EL (cell line): ENCODE measurements at regions not wholly inside any gene's neighbourhood (a gene's known extent, or its start where the extent isn't known, plus 50 kb on each side); places are given as distances from the start of the nearest gene placed in this dataset.
"Not testable (repeated sequence)": the region's sequence is repeated elsewhere in the genome, so short reads cannot be mapped to it uniquely, and the experiment has no call there.

Experiments used
- DNase-seq: peaks from one replicate; pipeline ENCODE4 v3.0.0-alpha.2; 2016

DNA sequence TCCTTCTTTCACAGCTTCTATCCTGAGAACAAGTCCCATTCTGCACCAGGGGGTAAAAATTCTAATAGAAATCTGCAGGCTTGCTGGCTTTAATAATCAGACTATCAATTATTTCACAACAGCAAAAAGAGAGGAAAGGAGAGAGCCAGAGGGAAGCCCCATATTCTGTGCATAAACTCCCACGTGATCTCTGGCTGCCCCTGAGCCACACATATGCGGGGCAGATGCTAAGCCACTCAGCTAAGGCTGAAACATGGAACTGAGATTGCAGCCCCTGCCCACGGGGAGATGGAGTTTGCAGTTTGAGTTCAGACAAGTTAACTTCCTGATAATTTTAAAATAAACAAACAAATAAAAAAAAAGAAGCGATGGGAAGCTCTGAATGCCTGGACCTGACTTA lies 254.4 kb upstream of the CCDC196 start:
- no peak for DNase-seq

DNA sequence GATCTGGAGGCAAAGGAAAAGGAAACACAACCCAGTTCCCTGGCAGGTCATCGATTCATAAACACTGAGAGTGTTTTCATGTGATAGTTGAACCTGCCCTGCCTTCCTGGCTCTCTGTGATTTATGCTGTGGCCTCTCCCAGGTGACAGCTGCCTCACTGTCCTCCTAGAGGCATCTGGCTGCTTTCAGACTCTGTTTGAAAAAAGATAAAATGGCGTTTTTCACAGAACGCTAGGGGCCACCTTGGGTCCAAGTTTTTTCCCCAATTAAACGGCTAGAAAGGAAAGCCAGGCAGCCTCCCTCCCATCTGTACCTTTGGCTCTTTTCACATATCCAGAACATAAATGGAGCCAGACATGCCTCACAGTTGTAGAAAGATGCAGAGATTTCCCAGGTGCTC lies 252.6 kb upstream of the CCDC196 start:
- DNase-seq = no peak

DNA sequence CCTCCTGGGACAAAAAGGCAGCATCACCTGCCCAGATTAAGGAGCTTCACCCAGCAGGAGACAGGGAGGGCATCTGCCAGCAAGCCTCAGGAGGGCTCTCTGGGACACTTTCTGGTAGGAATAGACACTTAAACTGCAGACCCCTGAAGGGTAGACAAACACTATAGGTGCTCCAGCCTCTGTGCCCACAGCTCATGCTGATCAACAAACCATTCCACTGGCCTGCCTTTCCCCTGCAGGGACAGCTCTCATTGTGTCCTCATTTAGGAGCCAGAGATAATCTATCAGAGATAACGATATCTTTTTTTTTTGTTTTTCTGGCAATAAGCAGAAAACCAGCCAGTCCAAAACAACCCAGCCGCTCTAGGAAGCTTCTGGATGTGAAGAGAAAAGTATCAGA lies 251.8 kb upstream of the CCDC196 start:
- DNase-seq = no peak

DNA sequence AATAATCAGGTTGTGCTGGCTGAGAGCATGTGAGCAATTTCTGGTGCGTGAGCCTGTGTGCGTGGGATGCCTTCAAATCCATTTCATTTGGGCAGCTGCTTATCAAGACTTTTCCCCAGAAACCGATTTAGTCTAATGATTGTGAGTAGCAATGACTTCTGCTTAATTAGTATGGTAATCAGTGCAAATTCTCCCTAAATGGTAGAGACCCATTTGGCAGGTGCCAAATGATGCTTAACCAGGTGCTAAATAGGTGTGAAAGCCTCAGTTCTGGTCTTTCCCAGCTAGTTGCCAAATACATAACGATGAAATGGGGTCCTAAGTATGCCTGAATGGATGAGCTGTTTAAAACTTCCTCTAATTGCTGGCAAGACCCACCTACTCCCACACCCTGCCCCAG lies 248.4 kb upstream of the CCDC196 start:
- DNase-seq = no peak

DNA sequence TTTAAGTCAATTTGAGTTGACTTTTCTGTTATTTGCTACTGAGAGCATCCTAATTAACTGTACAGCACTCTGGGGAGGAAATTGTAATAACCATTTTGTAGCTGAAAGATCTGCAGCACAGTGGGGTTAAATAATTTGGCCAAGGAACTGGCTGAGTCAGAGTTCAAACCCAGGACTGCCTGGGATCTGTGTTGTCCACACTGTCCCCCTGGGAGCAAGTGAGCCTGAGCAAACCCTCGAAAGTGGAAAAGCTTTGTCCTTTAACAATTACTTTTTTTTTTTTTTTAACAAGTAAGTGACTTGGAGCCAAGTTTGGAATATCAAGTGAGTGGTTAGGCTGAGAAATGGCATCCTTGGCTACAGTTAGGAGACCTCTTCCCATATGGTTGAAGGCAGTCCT lies 247.2 kb upstream of the CCDC196 start:
- no peak for DNase-seq

DNA sequence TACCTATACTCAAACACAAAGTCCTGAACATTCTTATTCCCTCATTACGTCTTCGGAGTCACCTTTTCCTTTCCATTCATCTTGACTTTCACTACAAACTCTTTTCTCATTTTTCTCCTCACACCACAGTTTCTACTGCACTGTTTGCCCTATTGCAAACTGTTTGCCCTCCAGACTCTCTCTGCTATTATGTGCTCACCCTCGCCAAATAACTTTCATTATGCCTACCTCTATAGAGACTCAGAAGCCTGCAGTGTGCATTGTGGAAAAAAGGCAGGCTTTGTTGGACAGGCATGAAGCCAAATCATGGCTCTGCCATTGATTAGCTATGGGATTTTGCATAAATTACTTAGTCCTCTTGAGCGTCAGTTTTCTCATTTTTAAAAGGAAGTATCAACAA lies 246.6 kb upstream of the CCDC196 start:
- DNase-seq = no peak

DNA sequence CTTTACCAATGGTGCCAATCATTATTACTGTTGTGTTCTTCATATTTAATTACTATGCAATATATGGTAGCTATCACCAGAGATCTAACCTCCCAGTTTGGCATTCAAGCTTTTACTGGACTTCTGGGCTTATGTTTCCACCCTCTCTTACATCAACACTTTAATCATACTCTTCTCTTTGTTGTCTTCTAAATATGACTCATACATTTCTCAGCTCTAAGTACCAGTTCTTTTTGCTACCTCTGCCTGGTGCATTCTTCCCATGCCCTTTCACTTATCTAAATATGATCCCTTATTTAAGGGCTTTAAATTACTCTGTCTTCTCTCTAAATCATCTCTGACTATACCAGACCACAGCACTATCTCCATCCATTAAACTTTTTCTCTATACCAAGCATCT lies 246.1 kb upstream of the CCDC196 start:
- DNase-seq = no peak

DNA sequence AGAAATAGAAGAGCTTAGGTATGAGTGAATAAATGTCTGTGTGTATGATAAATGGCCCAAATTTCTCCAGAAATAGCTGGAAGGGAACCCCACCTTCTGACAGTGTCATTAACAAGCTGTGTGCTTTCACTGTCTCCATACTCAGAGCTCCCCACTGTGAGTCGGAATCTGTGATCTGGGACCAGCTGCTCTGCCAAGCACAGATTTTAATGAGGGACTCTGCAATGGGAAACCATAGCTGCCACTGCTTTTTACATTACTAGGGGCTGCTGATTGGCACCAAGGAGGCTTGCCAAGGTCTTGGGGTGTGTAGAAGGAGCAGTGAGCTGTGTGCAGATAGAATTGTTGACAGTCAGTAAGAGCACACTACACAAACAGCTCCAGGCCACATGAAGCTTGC lies 244.2 kb upstream of the CCDC196 start:
- no peak for DNase-seq

DNA sequence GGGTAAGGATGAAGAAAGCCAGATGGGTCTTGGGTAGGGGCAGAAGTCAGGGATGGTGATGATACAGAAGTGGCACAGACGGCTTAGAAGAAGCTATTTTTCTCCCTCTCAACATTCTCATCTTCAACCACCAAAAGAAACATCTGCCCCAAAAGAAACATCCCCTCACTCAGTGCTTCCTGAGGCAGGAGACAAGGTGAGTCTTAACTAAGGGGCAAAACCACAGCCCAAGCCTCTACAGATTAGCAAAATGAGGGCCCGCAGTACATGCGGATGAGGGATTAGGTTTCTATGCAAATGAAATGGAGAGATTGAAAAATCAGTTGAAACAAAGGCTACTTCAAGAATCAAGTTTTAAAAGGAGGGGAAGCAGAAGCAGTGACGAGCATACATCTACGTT lies 241.3 kb upstream of the CCDC196 start:
- no peak for DNase-seq

DNA sequence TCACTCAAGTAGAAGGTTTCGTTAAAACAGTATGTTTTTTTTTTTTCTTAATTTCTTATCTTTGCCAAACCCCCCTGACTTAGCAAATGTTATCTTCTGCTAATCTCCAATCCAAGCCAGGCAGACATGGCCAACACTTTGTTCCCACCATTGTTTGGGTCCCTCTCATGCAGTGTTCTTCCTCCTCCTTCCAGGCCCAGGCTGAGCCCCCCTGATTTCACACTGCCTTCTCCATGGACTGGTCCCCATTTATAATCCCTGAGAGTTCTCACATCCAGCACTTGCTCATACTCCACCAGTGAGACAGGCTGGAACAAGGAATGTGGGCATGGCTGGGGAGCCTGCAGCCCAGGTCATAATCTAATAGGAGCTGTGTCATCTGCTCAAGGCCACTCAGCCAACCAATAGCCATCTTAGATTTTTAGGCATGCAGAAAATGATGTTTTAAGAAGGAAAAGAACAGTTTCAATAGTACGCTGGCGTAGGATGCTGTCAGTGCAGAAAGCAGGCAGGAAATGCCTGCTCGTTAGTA lies 238.4 kb upstream of the CCDC196 start:
- DNase-seq = no peak

DNA sequence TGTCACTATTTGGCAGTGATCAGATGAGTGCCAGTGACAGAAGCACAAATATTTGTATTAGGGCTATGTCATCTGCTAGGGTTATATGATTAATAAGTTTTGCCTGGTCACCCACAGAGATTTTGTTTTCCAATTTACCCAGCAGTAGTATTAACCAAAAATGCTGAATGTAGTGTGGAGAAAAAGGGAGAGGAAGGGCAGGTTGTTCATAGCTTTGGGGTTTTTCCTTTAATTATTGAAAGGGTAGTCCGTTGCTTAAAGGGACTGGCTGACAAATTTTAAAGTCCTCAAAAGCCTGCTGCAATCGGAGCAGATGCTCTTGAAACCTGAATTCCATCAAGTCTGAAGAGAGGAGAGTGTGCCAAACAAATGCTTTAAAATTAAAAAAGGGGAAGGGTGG lies 237.9 kb upstream of the CCDC196 start:
- DNase-seq = no peak

DNA sequence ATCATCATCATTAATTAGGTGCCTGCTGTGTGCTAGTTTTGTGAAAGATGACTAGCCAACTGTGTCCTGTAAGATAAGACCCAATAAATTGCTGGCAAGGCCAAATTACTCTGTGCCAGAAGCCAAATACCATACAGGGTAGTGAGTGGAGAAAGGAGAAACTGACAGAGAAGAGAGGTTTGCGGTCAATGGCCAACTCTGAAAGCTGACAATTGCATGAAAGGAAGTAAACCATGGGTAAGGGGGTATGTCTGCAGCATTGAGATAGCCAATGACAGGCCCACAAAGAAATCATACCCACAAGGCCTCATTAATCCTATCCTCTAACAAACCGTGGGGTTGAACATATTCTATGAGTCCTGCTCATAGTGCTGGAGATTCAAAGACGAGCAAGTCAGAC lies 236.6 kb upstream of the CCDC196 start:
- no peak for DNase-seq

DNA sequence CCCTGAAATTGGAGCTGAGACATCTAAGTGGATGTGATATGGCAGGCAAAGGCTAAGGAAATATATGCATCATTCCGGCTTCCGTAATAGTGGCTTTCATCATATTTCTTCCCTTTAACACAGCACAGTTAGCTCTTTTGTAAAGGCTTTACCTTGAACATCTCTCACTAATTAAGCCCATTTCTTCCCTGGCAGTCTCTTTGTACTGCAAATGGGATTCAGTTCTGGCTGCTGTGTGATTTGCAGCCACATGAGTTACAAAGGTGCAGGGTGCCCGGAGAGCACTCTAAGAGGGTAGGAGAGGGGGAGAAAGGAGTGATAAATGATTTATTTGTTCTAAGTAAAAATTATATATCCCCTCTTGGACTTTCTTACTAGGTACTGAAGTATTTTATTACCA lies 232.1 kb upstream of the CCDC196 start:
- DNase-seq = no peak

DNA sequence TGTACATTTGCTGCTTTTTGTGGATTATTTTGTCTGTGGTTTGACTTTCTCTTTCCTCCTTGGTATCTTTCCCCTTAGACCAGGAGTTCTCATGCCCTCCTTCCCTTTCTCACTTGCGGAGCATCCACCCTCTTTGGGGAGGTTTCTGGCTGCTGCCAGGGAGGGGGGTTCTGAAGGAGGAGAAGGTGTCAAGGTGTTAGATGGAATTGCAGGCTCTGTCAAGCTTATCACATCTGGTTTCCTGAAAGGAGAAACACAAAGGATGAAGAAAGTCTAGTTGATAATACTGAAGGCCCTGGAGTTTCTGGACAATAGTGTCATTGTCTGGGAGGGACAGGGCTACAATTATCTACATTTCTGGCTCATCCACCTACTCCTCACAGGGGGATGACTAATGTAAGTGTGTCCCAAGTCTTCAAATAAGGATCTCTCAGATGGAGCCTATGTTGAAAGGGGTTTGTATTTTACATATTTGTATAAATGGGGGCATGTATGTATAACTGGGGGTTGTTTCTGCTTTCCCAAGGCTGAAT lies 217.3 kb upstream of the CCDC196 start:
- DNase-seq = no peak

DNA sequence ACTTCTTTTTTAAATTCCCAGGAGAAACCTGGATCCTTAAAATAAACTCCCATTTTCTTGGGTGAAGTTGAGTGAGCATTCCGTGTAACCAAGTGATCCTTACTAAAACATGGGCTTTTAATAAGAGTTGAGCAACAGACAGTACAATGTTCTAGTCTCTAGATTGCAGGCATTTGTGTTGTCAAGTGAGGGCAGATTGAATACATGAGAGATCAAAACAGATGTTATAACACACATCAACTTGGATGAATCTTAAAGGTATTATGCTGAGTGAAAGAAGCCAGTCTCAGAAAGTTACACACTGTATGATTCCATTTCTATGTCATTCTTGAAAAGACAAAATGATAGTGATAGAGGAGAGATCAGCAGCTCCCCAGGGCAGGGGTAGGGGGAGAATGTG lies 213.9 kb upstream of the CCDC196 start:
- DNase-seq = no peak

DNA sequence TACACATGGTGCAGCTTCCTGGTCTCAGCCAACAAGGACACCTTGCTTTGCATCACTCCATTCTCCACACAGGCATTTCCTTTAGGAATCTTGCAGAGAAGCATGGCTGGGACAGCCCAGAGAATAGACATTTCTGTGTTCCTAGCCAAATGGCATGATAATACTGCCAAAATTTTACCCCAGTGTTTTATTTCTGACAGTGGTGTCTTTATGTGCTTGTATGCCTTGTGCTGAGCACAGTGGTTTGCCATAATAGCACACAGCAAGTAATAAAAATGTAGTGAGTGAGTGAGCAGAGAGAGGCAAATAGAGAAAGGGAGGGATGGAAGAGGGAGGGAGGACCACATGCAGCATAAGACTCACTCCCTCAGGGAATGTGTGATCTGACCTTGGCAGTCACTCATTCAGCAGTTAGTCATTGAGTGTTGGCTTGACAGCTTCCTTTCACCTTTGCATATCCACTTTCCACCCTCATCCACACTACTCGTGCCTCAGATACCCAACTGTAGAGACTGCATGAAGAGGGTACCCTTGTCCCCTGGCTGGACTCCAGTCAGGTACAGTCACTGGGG lies 212.8 kb upstream of the CCDC196 start:
- DNase-seq = no peak

DNA sequence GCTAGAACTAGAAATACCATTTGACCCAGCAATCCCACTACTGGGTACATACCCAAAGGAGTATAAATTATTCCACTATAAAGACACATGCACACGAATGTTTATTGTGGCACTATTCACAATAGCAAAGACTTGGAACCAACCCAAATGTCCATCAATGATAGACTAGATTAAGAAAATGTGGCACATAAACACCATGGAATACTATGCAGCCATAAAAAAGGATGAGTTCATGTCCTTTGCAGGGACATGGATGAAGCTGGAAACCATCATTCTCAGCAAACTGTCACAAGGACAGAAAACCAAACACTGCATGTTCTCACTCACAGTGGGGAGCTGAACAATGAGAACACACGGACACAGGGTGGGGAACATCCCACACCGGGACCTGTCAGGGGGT lies 207.8 kb upstream of the CCDC196 start:
- not testable (repeated sequence) for DNase-seq

DNA sequence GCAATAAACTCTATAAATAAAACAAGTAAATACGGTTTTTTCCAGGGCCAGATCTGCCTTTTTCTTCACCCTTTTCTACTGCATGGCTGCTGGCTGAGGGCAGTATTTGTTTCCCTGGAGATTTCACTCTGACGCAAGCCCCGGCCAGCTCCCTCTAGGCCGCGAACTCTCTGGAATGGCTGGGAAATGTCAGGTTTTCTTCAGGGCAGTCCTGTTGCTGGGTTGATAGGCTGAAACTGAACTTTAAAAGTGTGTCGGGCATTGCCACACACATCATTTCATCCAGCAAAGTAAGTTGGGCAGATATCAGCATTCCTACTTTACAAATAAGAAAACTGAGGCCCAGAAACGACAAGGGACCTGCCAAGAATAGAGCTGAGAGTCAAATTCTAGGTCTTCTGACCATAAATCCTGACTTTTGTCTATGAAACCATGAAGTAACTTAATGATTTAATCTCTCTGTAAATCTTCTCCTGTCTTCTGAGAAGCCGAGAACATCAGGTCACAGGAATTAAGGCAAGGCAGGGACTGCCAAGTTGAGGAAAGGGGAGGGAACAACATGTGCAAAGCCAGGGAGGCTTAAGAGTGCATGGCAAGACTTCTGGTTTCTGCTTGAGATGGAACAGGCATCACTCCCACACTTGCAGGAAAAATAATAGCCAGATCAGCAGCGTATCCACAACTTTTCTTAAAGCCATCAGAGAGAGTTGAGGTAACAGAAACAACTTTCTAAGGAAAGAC lies 205.0 kb upstream of the CCDC196 start:
- no peak for DNase-seq

DNA sequence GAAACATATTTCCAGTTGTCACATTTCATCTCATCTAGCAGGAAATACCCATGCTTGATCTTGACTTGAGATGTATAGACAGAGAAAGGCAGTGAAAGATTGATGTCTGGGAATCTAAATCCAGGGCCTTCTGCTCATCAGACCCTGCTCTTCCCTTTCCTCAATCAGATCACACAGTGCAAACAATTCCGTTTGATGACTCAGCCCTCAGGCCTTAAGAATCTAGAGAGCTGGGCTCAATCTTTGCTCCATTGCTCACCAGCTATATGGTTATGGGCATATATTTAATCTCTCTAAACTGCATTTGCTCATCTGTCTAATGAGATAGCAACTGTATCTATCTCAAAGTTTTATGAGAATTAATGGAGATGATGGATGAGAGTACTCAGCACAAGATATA lies 201.8 kb upstream of the CCDC196 start:
- DNase-seq = peak; percentile 66

DNA sequence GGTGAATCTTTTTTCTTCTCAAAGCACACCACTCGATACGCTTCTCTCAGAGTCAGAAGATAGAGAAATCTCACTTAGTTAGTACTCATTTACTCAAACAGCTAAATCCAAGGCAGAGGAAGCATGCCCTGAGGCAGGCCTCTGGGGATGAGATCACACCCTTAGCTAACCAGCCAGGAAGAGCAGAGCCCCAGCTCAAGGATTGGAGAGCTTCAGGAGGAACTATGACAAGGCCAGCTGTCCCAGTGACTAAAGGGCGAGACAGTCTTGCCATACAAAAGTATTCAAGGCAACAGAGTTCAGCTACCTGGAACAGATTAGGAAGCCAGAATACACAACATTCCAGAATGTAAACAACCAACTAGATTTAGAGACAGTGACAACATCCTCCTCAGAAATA lies 197.7 kb upstream of the CCDC196 start:
- peak; percentile 63 for DNase-seq

DNA sequence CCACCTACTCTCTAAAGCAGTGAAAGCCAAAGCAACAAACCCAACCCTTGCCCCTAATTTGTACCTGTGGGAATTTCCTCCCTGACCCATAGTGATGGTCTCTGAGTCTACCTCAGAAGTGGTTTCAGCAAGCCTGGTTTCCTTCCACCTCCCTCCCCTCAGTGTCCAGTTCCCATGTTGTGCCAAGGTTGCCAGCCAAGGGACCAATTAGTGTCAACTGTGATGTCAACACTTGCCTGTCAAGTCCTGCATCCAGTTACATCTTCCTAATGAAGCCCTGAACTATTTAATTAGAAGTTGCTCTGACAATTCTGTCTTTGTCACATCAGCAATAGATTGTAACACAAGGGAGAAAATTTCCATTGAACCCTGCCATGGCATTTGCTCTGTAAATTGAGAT lies 194.4 kb upstream of the CCDC196 start:
- no peak for DNase-seq

DNA sequence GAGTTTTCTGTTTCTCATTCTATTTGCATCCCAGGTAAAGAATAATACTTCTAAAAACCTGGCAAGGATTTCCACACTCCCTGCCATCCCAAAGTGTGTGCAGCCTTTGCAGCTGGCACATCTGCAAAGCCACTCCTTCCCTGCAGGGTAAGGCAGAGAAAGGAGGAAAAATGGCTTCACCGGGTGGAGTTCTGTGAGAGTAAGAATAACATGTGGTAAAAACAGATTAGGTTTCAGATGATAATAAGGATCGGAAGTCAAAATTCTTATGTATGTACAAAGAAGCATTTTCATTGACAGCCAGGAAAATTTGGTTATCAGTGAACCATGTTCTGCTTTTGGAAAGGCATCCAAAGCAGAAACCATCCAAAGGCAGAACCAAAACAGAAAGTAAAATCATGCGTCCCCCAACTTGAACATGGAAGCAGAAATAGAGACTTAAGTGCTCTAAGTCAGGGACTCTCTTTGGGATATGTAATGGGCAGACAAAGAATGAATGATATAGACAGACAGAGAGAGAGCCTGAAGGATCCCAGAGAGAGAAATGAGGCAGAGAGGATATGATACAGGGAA lies 192.6 kb upstream of the CCDC196 start:
- no peak for DNase-seq

DNA sequence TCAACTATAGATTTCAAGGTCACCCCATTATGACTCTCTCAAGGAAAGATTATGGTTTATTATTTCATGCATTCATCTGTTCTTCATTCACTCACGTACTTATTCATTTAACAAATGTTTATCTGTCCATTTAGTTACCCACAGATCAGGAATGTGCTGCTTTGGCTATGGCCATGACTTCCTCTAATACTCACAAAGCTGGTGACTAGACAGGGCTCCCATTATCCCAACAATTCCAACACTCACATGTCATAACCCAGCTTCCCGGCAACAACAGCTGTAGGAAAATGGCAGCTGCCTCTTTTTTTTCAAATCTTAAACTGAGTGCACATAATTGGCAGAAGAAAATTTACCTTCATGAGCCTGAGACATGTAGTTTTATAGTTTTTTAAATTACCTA lies 190.8 kb upstream of the CCDC196 start:
- DNase-seq = no peak

DNA sequence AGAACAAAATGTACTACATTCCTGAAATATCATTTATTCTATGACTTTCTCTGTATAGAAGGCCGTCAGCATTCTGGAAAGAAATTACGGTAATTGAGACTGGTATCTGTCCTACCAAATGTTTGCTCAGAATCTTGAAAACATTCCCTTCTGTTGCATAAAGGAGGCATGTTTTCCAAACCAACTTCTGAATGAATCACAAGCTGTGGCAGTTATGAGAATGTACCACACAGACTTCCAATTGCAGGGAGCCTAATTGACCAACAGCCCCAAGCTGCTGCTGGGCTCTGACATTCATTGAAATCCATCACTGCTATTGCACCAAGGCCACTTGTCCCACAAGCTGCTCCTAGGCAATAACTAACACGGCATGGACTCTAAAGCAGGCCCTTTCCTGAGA lies 185.3 kb upstream of the CCDC196 start:
- DNase-seq = no peak
